NCI-H774 (cell line): ENCODE measurements at regions not wholly inside any gene's neighbourhood (a gene's known extent, or its start where the extent isn't known, plus 50 kb on each side); places are given as distances from the start of the nearest gene placed in this dataset.

ENCODE experiments used
- DNase-seq: peaks from one replicate; lab custom pipeline; 2025; lab: John Stamatoyannopoulos, UW

- no peak for DNase-seq
Observed at GRCh38 chr1:68331117-68331865, 99.0 kb upstream of the WLS start.

- no peak for DNase-seq
Observed at GRCh38 chr1:68330391-68330790, 98.1 kb upstream of the WLS start.

GRCh38 chr1:68329096-68329835 is 96.9 kb upstream of the WLS start:
- DNase-seq: no peak

- DNase-seq: no peak
Observed at GRCh38 chr1:68328490-68328889, 96.2 kb upstream of the WLS start.

- DNase-seq: no peak
Observed at GRCh38 chr1:68327414-68327813, 95.1 kb upstream of the WLS start.

- DNase-seq: no peak
Observed at GRCh38 chr1:68326481-68326880, 94.2 kb upstream of the WLS start.

- DNase-seq: no peak
Observed at GRCh38 chr1:68324316-68324715, 92.0 kb upstream of the WLS start.

GRCh38 chr1:68322837-68323687 is 90.7 kb upstream of the WLS start:
- DNase-seq: no peak

GRCh38 chr1:68322096-68322495 is 89.8 kb upstream of the WLS start:
- DNase-seq: no peak

GRCh38 chr1:68321084-68321685 is 88.9 kb upstream of the WLS start:
- DNase-seq: peak; percentile 61

GRCh38 chr1:68320349-68320748 is 88.0 kb upstream of the WLS start:
- DNase-seq: no peak

- DNase-seq: no peak
Observed at GRCh38 chr1:68319907-68320306, 87.6 kb upstream of the WLS start.

GRCh38 chr1:68317543-68317942 is 85.2 kb upstream of the WLS start:
- DNase-seq: no peak

GRCh38 chr1:68314151-68314780 is 81.9 kb upstream of the WLS start:
- peak; percentile 47 for DNase-seq

- peak; percentile 68 for DNase-seq
Observed at GRCh38 chr1:68313735-68314134, 81.4 kb upstream of the WLS start.

GRCh38 chr1:68308034-68308433 is 75.7 kb upstream of the WLS start:
- no peak for DNase-seq

- no peak for DNase-seq
Observed at GRCh38 chr1:68307378-68307787, 75.1 kb upstream of the WLS start.

GRCh38 chr1:68301471-68302001 is 69.2 kb upstream of the WLS start:
- no peak for DNase-seq

GRCh38 chr1:68294367-68295066 is 62.2 kb upstream of the WLS start:
- no peak for DNase-seq

GRCh38 chr1:68293609-68294366 is 61.5 kb upstream of the WLS start:
- DNase-seq: no peak
